Breast epithelium (tissue), 4 donors: ENCODE measurements at regions not wholly inside any gene's neighbourhood (a gene's known extent, or its start where the extent isn't known, plus 50 kb on each side); places are given as distances from the start of the nearest gene placed in this dataset.

ENCODE experiments used
- DNase-seq, 2 donors: peaks; one replicate each; pipeline ENCODE4 v3.0.0-alpha.2; 2019; ENCODE audit warnings: low spot score in 2 of 2
- H3K27ac ChIP-seq, 2 donors: fragments of 200-600 bp; sonication (generic) in 1 of 2; one replicate each; pipeline ENCODE4 v1.5.1; 2016 to 2019; ENCODE audit warnings: mild to moderate bottlenecking in 1 of 2
- H3K27me3 ChIP-seq, 2 donors: fragments of 200-600 bp; sonication (generic) in 1 of 2; one replicate each; pipeline versions ENCODE4 v1.5.1 to v1.6.0; 2017 to 2019; ENCODE audit warnings: control low read depth in 1 of 2, mild to moderate bottlenecking in 1 of 2
- H3K36me3 ChIP-seq: fragments of 200-600 bp; one replicate; pipeline ENCODE4 v1.5.1; 2019
- H3K4me1 ChIP-seq, 2 donors: fragments of 200-600 bp; sonication (generic); one replicate each; pipeline ENCODE4 v1.5.1; 2016 to 2019; ENCODE audit warnings: control low read depth in 1 of 2
- H3K4me3 ChIP-seq, 3 donors: fragments of 200-600 bp; sonication (generic); 1 replicate in 2 of 3; 2 replicates in 1 of 3; pipeline ENCODE4 v1.5.1; 2016 to 2019; ENCODE audit warnings: mild to moderate bottlenecking in 3 of 3, moderate library complexity in 2 of 3
- H3K9me3 ChIP-seq, 2 donors: fragments of 200-600 bp; sonication (generic) in 1 of 2; one replicate each; pipeline ENCODE4 v1.5.1; 2016 to 2019; ENCODE audit warnings: control low read depth in 1 of 2
- CTCF ChIP-seq, 3 donors: fragments of 450-650 bp; IDR thresholded peaks; one replicate each; pipeline ENCODE4 v1.5.1; 2016 to 2017; ENCODE audit warnings: antibody characterized with exemption in 3 of 3, mild to moderate bottlenecking in 3 of 3, moderate library complexity in 3 of 3
- POLR2A ChIP-seq: fragments of 450-650 bp; IDR thresholded peaks from one replicate; pipeline ENCODE4 v1.6.1; 2016; ENCODE audit warnings: antibody characterized with exemption, mild to moderate bottlenecking, moderate library complexity
- POLR2AphosphoS5 ChIP-seq, 3 donors: sonication (generic); formaldehyde crosslinking; IDR thresholded peaks; one replicate each; pipeline ENCODE4 v1.6.1; 2017; ENCODE audit warnings: antibody characterized with exemption in 3 of 3
- intact Hi-C: fragments of 100-400 bp; cut with DNase I; formaldehyde crosslinking; loops from one replicate; pipeline ENCODE4 v1.15.1; 2023; ENCODE audit warnings: low total_unique reads

- H3K27me3 ChIP-seq, result peaks cover 0 to 3% of the 10 kb centered on the region in 2 donors
- H3K4me3 ChIP-seq, result no peak overlapping the region
- no peaks in the 10 kb centered on the region for H3K9me3 ChIP-seq
- DNase-seq, result no peak
- H3K27ac ChIP-seq, result no peak overlapping the region
- H3K36me3 ChIP-seq, result no peaks in the 10 kb centered on the region
- intact Hi-C loops, result no loop called here
- no peaks in the 10 kb centered on the region for H3K4me1 ChIP-seq
- TF ChIP-seq POLR2AphosphoS5 (IDR thresholded peaks at IDR 0.05) (no peak), POLR2A (no peak), CTCF (IDR thresholded peaks at IDR 0.05) (no peak)
Measured at GRCh38 chr16:50917950-50918703, 176.2 kb downstream of the CYLD start.

GRCh38 chr16:50916040-50916439, 174.2 kb downstream of the CYLD start:
- no peak overlapping the region for H3K27ac ChIP-seq
- no peak overlapping the region for H3K4me3 ChIP-seq
- no peak for DNase-seq
- H3K9me3 ChIP-seq, result no peaks in the 10 kb centered on the region
- TF ChIP-seq POLR2A, result no peak
- TF ChIP-seq POLR2AphosphoS5 (IDR thresholded peaks at IDR 0.05), result no peak
- TF ChIP-seq CTCF (IDR thresholded peaks at IDR 0.05), result no peak
- peaks cover 0 to 3% of the 10 kb centered on the region in 2 donors for H3K27me3 ChIP-seq
- H3K36me3 ChIP-seq, result no peaks in the 10 kb centered on the region
- H3K4me1 ChIP-seq, result no peaks in the 10 kb centered on the region
- intact Hi-C loops, result no loop called here

DNA sequence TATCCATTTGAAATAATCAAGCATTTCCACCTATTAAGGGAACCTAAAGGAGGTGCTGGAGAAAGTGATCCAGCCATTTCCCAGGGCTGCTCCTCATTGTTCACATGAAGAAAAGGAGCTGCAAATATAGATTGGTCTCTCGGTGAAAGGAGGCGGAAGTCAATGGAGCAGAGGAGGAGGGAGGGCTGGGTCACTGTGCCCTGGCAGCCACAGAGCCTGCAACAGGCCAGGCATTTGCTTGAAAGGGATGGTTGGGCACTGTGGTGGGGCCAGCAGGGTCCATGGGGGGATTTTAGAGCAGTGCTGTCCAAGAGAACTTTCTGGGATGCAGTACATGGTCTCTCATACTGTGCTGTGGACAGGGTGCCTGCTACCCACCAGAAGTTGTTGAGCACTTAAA, 173.2 kb downstream of the CYLD start:
- Histone ChIP-seq H3K9me3 (no peaks in the 10 kb centered on the region), H3K27ac (no peak overlapping the region), H3K36me3 (no peaks in the 10 kb centered on the region), H3K4me1 (no peaks in the 10 kb centered on the region), H3K27me3 (peaks cover 0 to 3% of the 10 kb centered on the region in 2 donors), H3K4me3 (no peak overlapping the region)
- intact Hi-C loops, result no loop called here
- TF ChIP-seq POLR2A, result no peak
- TF ChIP-seq POLR2AphosphoS5 (IDR thresholded peaks at IDR 0.05), result no peak
- TF ChIP-seq CTCF (IDR thresholded peaks at IDR 0.05), result no peak
- no peak for DNase-seq

GRCh38 chr16:50910736-50911100, 168.8 kb downstream of the CYLD start:
- no peak for DNase-seq
- no peak overlapping the region for H3K4me3 ChIP-seq
- no peaks in the 10 kb centered on the region for H3K27me3 ChIP-seq
- TF ChIP-seq POLR2A, result no peak
- no peak for TF ChIP-seq POLR2AphosphoS5 (IDR thresholded peaks at IDR 0.05)
- no peak for TF ChIP-seq CTCF (IDR thresholded peaks at IDR 0.05)
- no peak overlapping the region for H3K27ac ChIP-seq
- intact Hi-C loops, result no loop called here
- no peaks in the 10 kb centered on the region for H3K36me3 ChIP-seq
- no peaks in the 10 kb centered on the region for H3K4me1 ChIP-seq
- H3K9me3 ChIP-seq, result no peaks in the 10 kb centered on the region

DNA sequence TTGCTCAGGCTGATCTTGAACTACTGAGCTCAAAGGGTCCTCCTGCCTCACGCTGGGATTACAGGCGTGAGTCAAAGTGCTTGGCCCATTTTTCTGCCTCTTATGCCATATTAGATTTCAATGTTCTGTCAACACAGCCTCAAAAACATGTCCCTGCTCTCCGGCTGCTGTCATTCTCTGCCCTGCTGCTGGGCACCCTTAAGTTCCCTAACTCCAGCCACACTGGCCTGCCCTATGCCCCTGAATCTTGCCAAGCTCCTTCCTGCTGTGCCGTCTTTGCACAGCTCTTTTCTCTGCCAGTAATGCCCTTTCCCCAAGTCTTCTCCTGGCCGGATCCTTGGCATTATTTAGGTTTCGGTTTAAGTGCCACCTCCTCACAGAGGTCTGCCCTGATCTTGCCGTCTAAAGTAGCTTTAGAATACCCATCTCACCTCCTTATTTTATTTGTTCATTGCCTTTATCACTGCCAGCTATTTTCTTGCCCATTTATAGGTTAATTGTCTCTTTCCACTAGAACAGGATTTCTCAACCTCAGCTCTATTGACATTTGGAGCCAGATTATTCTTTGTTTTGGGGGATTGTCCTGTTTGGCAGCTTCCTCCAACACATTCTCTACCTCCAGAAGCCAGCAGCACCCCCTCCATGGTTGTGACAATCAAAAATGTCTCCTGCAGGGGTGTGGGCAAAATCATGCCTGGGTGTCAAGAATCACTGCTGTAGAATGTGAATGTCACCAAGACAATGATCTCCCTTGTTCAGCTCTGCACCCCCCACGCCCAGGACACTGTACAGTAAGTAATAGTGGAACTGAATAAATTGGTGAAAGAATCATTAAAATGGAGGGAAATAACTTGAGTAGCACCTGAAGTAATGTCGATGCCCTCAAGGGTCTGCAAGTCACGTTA, 168.2 kb downstream of the CYLD start:
- H3K36me3 ChIP-seq, result no peaks in the 10 kb centered on the region
- no peak overlapping the region for H3K27ac ChIP-seq
- no peaks in the 10 kb centered on the region for H3K9me3 ChIP-seq
- intact Hi-C loops, result no loop called here
- H3K4me1 ChIP-seq, result no peaks in the 10 kb centered on the region
- no peak overlapping the region for H3K4me3 ChIP-seq
- H3K27me3 ChIP-seq, result no peaks in the 10 kb centered on the region
- no peak for DNase-seq
- TF ChIP-seq POLR2AphosphoS5 (IDR thresholded peaks at IDR 0.05) (no peak), POLR2A (no peak), CTCF (IDR thresholded peaks at IDR 0.05) (no peak)
